ENCODE measurements at regions not wholly inside any gene's neighbourhood (a gene's known extent, or its start where the extent isn't known, plus 50 kb on each side); places are given as distances from the start of the nearest gene placed in this dataset.
"Not testable (repeated sequence)": the region's sequence is repeated elsewhere in the genome, so short reads cannot be mapped to it uniquely, and the experiment has no call there.

GRCh38 chr5:91457681-91458058 is 74.6 kb upstream of the ARRDC3 start:
- intact Hi-C loops (cut with DNase I), result no loop called here
- no peak for DNase-seq (ENCODE audit: low spot score)

- DNase-seq (ENCODE audit: low spot score), result no peak
- intact Hi-C loops (cut with DNase I), result no loop called here
These were observed 74.0 kb upstream of the ARRDC3 start for GRCh38 chr5:91456928-91457680.

- intact Hi-C loops (cut with DNase I), result no loop called here
- no peak for DNase-seq (ENCODE audit: low spot score)
These were observed 66.0 kb upstream of the ARRDC3 start for GRCh38 chr5:91449083-91449482.

GRCh38 chr5:91448079-91448478 is 65.0 kb upstream of the ARRDC3 start:
- DNase-seq (ENCODE audit: low spot score); intact Hi-C loops (cut with DNase I): not testable (repeated sequence)

GRCh38 chr5:91446880-91447279 is 63.8 kb upstream of the ARRDC3 start:
- DNase-seq (ENCODE audit: low spot score); intact Hi-C loops (cut with DNase I): not testable (repeated sequence)

GRCh38 chr5:91443761-91444467 is 60.8 kb upstream of the ARRDC3 start:
- no peak for DNase-seq (ENCODE audit: low spot score)

GRCh38 chr5:91443023-91443422 is 59.9 kb upstream of the ARRDC3 start:
- DNase-seq (ENCODE audit: low spot score), result no peak

More at GRCh38 chr5:91443761-91444467, 60.8 kb upstream of the ARRDC3 start:
- intact Hi-C loops (cut with DNase I), result no loop called here

GRCh38 chr5:91441082-91441481 is 58.0 kb upstream of the ARRDC3 start:
- intact Hi-C loops (cut with DNase I), result no loop called here
- no peak for DNase-seq (ENCODE audit: low spot score)

More at GRCh38 chr5:91443023-91443422, 59.9 kb upstream of the ARRDC3 start:
- intact Hi-C loops (cut with DNase I), result no loop called here

GRCh38 chr5:91438871-91439270 is 55.8 kb upstream of the ARRDC3 start:
- DNase-seq (ENCODE audit: low spot score), result no peak
- intact Hi-C loops (cut with DNase I), result no loop called here

- intact Hi-C loops (cut with DNase I), result no loop called here
- no peak for DNase-seq (ENCODE audit: low spot score)
These were observed 53.1 kb upstream of the ARRDC3 start for GRCh38 chr5:91436241-91436640.

- no peak for DNase-seq (ENCODE audit: low spot score)
- intact Hi-C loops (cut with DNase I), result no loop called here
These were observed 51.2 kb upstream of the ARRDC3 start for GRCh38 chr5:91434348-91434747.

GRCh38 chr5:91433861-91434260 is 50.7 kb upstream of the ARRDC3 start:
- intact Hi-C loops (cut with DNase I), result no loop called here
- no peak for DNase-seq (ENCODE audit: low spot score)
